ENCODE measurements at regions not wholly inside any gene's neighbourhood (a gene's known extent, or its start where the extent isn't known, plus 50 kb on each side); places are given as distances from the start of the nearest gene placed in this dataset.

DNA sequence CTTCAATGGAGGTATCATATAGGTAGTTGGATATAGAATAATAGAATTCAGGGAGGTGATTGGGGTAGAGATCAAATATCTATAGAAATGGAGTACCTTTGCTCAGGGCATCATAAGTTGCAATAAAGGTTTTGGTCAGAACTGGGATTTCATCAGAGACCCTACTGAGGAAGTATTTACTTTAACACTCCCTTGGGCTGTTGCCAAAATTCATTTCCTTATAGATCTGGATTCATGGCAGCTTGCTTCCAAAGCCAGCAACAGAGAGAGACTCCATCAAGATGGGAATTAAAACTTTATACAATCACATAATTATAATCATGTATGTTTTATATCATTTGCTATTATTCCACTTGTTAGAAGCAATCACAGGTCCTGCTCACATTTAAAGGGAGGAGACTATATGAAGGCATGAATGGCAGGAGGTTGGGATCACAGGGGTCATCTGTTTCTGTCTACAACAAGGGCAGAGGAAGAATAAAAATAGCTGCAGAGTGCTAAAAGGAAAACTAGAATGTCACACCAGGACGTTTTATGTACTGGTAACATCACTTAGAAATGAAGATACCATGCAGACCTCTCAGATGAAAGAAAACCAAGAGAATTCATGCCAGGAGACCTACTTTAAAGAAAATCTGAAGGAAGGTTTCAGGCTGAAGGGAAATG lies 902.1 kb upstream of the LCORL start:
- DNase-seq, result no peak

DNA sequence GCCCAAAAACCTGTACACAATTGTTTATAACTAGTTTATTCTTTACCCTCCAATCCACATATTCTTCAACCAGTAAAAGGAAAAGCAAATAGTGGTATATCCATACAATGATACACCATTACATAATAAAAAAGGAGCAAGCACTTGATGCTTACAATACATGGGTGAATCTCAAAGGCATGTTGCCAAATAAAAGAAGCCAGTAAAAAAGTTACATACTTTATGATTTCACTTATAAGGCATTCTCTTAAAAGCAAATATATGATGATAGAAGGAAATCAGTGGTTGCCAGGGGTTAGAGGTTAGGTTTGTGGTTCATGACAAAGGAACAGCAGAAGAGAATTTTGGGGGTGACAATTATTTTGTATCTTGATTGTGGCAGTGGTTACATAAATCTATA lies 896.1 kb upstream of the LCORL start:
- no peak for DNase-seq

DNA sequence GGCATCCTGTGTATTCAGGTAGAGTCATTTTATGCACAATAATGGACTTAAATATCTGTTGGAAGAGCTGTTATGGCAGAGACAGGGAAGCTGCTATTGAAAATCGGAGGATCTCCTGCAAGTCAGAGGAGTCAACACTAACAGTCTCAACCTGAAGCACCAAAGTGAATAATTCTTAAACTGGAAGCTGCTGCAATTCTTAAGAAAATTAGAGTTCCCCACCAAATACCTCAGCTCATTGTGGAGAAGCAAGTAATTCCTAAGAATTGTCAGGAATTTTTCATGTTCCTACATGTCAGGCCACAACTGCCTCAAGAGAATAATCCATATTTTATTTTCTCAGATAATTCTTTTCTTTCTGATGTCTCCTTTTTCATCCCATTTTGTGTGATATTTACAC lies 892.6 kb upstream of the LCORL start:
- no peak for DNase-seq

DNA sequence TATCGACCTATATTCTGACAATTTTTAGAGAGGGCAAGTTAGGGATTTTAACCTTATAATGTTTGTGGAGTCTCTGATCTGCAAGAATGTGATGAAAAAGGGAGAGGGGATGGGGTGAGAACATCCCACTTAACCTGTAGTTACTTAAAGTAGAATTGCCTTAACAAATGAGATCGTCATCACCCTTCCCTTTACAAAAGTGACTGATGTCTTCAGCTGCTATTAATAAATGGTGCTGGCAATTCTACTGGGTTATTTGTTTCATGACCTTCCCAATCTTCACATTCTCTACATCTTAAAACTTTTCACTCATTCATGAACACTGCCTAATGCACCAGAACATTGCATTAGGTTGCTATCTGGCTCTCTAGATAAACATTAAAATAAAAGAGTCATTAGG lies 873.4 kb upstream of the LCORL start:
- no peak for DNase-seq

DNA sequence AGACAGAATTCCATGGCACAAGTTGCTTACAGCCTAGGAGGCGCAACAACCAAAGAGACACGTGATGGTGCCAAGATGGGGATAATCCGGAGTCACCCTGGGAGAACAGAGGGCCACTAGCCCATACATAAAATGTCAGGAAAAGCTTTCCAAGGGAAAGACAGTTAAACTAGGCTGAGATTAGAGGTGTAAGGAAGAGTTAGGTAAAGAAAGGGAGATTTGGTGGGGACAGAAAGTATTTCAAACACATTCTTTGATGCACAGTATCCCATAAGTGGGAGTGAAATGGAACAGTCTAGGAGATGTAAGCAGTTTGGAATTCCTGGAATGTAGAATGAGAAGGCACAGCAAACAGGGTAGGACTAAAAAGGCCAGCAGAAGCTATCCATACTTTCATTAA lies 860.9 kb upstream of the LCORL start:
- no peak for DNase-seq

DNA sequence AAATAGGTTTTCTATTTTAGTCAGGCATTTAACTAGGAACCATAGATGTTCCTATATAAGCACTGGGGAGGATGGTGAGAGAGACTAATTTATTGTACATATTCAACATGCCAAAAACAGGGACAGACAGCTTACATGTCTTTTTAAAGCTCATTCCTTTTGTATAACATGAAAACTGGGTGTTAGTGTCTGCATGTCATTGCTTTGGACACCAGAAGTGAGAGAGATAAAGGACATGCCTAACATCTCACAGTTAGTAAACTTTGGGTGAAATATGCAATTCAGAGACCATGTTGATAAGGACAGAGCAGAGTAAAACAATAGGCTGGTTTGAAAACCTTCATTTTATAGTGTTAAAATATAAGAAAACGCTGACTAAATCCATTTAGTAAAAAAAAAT lies 860.0 kb upstream of the LCORL start:
- no peak for DNase-seq

DNA sequence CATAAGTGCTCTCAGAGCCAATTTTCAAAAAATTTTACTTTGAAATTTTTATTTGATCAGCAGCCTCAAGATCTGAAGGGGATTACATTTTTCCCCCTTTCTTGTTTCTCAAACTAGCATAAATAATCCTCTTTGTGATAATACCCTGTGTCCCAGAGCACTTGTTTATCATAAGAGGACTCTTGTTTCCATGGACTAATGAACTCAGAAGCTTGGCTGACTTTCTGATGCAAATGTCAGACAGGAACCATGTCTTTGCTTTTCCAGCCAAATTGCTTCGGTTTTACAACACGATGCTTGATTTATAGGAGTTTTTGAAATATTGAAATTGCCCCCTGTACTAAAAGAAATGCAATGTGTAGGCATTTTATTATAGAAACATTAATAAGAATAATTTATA lies 859.3 kb upstream of the LCORL start:
- no peak for DNase-seq

DNA sequence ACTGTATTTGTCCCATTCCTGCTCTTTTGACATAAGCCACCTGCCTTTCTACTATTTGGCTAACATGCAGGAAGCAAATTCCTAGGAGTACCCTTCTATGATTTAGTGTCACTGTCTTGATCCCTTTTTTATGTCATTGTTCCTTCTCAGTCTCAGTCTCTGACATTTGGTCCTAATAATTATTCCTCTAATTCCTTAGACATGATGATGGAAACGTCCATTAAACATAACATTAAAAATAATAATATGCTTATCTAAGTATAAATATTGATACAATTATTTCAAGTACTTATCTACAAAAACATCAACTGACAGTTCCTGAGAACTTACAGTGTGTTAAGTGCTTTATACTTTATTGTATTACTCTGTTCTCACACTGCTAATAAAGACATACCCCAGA lies 857.0 kb upstream of the LCORL start:
- no peak for DNase-seq

DNA sequence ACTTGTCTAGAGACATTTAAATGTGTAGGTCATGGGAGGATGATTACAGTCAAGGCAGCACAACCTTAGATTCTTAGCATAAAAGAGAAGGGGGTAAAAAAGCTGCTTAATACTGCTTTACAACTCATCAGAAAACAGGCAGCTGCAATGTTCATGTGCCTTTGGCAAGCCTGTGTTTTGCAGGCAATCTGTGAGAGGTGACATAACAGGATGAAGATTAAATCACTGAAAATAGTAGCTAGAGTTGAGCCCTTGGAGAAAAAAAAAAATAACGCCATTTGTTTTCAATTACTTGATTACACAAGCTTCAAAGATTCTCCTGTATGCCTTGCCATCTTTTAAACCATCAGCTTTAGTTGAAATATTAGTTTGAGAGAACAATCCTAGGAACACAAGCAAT lies 847.6 kb upstream of the LCORL start:
- no peak for DNase-seq

DNA sequence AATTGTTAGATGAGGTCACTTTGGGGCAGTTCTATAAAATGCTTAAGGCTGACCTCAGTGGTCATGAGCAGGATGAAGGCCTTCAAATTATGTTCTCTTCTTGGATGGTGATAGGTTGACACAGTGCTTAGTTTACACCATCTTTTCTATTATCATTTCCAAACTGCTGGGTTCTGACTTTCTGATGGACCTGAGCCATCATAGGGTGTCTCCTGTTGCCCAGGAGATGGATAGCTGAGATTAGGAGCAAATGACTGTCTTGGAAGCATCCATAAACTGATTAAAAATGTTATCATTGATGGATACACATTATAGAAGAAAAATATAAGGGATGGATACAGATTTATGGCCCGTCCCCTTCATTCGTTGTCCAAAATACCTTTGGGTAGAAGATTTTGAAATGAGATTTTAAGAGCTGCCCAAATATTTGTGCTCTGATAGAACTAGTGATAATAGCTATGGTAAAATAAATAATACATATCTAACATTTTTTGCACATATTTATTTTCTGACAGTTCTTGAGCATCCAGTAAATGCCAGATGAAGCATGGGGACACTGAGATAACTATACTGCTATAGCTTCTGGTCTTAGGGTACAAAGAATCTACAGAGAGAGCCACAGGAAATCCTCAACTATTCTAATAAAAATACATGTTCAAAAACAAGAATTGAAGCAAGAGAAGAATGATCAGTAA lies 839.4 kb upstream of the LCORL start:
- DNase-seq, result no peak

DNA sequence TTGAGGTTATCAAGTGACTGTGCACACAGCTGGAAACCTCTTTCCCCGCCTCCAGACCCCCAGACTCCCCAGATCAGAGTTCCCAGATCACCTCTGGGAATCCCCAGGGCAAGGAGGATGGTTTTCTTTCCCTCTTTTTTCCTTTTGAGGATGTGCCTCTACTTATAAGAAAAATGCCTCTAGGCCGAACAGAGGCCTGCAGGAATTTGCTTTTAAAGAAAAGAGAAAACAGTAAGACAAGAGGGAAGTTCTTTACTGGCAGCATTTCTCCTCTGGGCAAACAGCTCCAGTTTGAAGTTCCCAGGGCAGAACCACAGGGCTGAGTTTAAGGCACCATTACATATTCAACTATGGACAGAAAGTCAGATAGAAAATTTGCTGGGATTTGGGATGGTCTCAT lies 837.9 kb upstream of the LCORL start:
- no peak for DNase-seq

DNA sequence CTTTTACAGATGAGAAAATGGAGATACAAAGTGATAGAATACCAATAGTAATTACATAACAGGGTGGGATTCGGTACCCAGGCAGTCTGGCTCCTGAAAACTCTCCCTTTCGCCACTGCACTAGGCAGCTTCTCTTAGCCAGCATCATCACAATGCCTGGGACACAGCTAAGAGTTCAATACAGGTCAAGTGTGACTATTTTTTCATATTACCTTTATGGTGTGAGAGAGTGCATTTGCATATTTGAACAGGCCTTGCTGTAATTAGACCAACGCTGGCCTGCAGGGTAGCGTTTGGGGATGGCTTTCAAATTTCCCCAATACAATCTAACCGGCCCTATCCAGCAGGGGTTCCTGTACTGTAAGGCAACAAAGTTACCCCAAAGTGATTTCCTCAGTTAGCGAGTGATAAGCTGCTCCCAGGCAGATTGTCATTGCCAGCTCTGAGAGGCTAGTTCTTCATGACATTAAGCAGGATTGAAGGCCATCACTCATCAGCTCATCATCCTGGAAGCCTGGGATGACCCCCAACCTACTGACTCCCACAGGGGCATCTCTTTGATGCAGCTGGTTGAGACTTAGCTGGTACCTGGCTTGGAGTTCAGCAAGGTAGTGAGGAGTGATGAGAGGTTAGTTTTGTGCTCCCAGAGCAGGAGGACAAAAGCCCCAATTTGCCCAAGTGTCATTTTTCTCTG lies 836.8 kb upstream of the LCORL start:
- DNase-seq, result no peak

DNA sequence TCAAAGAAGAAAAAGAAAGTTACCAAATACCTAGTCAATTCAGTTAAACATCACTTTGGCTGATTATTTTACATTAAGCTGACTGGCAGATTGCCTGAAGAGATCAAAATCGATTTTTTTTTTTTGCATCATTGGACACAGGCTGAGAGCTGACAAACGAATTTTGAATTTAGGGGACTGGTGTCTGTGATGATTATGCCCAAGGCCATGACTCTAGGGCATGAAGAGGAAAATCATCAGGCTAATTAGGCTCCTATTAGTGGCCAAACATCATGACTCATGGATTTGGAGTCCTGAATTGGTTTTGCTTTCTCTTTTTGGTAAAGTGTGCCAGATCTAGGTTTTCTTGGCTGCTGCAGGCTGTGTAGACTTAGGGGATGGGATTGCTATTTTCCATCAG lies 829.3 kb upstream of the LCORL start:
- no peak for DNase-seq

DNA sequence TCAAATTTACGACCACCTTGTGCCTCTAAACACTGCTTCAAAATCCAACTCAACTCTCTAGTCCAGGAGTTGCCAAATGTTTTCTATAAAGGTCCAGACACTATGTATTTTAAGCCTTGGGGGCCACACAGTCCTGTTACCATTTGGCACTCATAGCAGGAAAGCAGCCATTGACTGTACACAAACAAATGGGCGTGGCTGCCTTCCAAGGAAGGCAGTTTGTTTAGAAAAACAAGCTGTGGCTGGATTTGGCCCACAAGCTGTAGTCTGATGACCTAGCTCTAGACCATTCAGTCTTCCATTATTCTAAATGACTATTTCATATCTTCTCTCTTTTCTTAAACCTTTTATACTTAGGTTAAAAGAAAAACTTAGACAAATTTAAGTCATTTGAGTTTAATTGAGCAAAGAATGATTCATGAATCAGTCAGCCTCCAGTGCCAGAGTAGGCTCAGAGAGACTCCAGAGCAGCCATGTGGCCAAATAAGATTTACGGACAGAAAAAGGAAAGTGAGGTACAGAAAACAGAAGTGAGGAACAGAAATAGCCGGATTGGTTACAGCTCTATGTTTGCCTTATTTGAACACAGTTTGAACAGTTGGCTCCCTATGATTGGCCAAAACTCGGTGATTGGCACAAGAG lies 825.8 kb upstream of the LCORL start:
- DNase-seq, result no peak

DNA sequence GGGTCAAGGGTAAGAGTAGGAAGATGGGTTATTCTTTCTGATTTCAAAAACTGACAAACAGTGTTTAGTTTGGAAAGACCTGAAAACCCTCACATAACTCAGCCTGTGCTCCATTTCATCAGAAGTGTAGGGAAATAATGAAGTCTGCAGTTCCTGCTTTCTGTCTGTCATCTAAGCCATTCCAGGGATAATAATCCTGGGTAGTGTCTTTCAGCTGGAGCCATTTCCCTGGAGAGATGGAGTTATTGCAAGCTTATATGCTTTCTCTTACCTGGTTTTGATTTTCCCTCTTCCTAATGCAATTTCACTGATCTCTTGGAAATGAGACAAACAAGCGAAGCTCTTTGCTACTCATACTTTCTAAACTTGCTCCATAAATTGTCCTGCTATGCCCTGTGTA lies 824.8 kb upstream of the LCORL start:
- no peak for DNase-seq

DNA sequence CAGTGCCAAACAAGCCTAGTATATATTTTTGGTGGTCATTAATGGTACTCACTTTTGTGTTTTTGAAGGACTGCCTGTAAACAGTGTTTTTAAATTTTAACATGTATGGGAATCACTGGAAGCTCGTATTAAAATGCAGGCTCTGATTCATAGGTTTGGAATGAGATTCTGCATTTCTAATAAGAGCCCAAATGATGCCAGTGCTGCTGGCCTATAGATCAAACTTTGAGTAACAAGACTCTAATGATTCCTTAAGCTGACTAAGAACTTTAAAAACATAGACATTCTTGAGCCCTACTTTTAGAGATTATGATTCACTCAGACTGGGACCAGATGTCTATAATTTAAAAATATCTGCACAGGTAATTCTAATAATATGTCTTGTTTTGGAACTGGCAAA lies 823.2 kb upstream of the LCORL start:
- DNase-seq, result no peak

DNA sequence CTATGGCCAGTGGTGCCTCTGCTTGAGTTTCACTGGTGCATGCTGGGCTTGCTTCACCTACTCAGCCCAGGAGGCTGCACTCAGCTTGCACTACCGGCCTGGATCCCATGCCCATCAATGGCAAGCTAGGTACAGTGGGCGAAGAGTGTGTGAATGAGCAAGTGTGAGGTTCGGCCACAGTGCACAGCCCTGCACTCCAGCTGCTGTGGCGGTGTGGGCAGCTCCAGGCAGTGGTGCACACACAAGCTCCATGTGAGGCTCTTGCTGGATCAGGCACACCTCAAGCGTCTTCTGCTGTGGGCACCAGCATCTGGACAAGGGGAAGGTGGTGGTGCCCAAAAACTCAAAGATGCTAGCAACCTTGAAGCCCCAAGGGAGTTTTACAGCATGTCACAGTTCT lies 820.9 kb upstream of the LCORL start:
- no peak for DNase-seq

DNA sequence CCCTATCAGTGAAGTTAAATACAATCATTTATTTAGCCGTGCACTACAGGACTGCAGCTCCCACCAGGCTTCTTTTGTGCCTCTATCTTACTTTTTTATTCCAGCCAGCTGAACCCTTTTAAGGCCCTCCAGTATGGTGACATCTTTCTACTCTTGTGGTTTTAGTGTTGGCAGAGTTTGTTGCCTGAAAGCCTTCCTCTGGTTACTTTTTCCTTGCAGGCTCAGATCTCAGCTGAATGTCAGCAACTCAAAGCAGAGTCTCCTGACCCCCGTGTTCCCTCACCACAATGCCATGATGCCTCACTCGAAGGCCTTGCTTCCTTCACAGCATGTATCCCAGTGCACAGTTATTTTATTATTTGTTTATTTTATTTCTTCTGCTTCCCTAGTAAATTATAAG lies 818.9 kb upstream of the LCORL start:
- DNase-seq, result no peak

DNA sequence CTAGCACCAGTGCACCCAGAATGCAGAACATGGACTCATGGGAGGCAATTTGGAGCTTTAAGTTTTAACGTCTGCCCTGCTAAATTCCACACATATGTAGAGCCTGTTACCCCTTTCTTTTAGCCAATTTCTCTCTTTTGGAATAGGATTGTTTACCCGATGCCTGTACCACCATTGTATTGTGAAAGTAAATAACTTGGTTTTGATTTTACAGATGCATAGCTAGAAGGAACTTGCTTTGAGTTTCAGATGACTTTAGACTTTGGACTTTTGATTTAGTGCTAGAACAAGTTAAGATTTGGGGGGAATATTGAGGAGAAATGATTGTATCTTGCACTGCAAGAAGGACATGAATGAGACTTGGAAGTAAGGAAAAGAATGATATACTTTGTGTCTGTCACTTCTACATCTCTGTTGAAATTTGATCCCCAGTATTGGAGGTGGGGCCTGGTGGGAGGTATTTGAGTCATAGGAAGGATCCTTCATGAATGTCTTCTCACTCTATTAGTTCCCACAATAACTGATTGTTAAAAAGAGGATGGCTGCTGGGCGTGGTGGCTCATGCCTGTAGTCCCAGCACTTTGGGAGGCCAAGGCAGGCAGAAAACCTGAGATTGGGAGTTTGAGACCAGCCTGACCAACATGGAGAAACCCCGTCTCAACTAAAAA lies 794.8 kb upstream of the LCORL start:
- DNase-seq, result no peak

DNA sequence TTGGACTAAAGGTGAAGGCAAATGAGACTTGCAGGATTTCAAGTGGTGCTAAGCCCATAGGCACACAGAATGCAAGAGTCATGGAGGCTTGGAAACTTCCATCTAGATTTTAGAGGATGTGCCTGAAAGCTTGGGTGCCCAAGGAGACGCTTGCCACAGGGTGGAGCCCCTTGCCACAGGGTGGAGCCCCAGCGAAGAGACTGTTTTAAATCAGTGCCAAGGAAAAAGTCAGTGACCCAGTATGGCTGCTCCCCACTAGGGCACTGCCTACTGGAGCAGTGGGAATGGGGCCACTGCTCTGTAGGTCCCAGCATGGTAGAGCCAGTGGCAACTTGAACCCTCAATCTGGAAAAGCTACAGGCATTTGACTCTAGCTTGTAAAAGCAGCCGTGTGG lies 794.2 kb upstream of the LCORL start:
- no peak for DNase-seq

DNA sequence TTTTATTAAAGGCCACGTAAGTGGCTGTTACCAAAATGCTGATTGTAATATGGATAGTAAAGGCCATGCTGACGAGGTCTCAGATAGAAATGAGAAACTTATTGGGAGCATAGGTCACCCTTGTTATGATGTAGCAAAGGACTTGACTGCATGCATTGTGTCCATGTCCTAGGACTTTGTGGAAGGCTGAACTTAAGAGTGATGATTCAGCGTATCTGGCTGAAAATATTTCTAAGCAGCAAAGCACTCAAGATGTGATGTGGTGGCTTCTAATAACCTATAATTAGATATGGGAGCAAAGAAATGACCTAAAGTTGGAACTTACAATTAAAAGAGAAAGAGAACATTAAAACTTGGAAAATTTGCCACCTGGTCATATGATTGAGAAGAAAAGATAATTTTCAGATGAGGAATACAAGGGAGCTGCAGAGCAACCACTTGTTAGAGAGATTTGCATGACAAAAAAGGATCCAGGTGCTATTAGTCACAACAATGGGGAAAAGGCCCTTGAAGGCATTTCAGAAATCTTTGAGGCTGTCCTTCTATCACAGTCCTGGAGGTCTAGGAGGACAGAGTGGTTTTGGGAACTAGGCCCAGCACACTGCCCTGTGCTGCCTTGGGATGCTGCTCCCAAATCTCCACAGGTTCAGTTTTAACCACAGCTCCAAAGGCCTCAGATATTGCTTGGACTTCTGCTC lies 793.7 kb upstream of the LCORL start:
- DNase-seq, result no peak

DNA sequence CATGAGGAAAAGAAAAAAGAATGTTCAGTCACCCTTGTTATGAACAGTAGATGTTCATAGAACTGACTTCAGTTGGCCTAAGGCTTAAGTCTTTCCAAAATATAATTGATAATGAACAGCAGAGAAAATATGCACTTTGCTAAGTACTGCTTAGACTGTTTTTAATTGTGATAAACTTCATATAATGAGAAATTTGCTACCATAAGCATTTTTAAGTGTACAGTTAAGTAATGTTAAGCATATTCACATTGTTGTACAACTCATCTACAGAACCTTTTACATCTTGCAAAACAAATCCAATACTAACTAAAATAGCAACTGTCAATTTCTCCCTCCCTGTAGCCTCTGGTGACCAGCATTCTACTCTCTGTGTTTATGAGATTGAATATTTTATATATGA lies 792.2 kb upstream of the LCORL start:
- no peak for DNase-seq

DNA sequence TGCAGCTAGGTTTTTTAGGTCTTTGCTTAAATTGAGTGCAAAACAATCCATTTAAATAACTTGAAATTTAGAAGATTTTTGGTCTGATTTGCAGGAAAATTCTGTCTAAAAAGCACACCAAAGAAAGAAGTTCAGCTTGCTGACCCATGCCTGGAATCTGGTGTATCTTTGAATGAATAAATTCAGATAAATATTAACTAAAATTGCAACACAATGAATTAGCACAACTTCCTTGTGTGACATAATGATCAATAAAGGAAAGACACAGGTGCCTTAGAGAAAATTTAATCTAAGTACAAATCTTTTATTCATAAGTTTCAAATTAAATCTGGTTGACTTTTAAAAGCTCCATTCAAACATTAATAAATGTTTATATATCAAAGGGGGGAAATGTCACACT lies 791.5 kb upstream of the LCORL start:
- DNase-seq, result no peak

All from NCI-H510A (cell line).